ENCODE measurements at regions not wholly inside any gene's neighbourhood (a gene's known extent, or its start where the extent isn't known, plus 50 kb on each side); places are given as distances from the start of the nearest gene placed in this dataset.

DNA sequence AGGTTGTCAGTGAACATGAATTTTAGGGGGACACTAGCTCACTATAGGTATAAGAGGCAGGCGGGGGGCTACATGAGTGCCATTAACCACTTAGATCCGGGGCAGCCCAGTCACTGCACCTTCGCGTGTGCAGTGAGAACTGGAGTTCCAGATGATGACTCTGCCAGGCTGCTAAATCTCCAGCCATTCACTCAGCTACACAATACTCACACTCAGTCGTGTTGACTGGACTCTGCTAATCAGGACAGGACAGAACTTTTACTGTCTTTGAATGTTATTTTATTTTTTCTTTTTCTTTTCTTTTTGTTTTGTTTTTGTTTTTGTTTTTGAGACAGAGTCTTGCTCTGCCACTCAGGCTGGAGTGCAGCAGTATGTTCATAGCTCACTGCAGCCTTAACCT, 465.6 kb downstream of the AACS start:
- Histone ChIP-seq H3F3A (ENCODE audit: insufficient read depth, low read length) (no peaks in the 10 kb centered on the region), H3K4me3 (ENCODE audit: low read depth, low read length, poor library complexity, severe bottlenecking) (no peak overlapping the region), H3K9me2 (ENCODE audit: low read depth, low read length) (no peaks in the 10 kb centered on the region), H3K9me3 (ENCODE audit: low read length) (no peaks in the 10 kb centered on the region), H2AFZ (ENCODE audit: low read length) (no peak overlapping the region), H3K27ac (ENCODE audit: low read depth, low read length, poor library complexity, severe bottlenecking) (no peak overlapping the region), H3K27me3 (ENCODE audit: insufficient read depth, low read length) (no peaks in the 10 kb centered on the region), H3K4me1 (ENCODE audit: insufficient read depth, low read length, severe bottlenecking) (no peaks in the 10 kb centered on the region), H3K36me3 (ENCODE audit: insufficient read depth, low read length) (no peaks in the 10 kb centered on the region), H3K9ac (ENCODE audit: low read length) (no peak overlapping the region), H3K4me2 (ENCODE audit: low read length) (no peak overlapping the region), H4K20me1 (ENCODE audit: insufficient read depth, low read length) (no peaks in the 10 kb centered on the region), H3K79me2 (ENCODE audit: insufficient read depth, low read length) (no peaks in the 10 kb centered on the region)
- TF ChIP-seq, protein P1, sequence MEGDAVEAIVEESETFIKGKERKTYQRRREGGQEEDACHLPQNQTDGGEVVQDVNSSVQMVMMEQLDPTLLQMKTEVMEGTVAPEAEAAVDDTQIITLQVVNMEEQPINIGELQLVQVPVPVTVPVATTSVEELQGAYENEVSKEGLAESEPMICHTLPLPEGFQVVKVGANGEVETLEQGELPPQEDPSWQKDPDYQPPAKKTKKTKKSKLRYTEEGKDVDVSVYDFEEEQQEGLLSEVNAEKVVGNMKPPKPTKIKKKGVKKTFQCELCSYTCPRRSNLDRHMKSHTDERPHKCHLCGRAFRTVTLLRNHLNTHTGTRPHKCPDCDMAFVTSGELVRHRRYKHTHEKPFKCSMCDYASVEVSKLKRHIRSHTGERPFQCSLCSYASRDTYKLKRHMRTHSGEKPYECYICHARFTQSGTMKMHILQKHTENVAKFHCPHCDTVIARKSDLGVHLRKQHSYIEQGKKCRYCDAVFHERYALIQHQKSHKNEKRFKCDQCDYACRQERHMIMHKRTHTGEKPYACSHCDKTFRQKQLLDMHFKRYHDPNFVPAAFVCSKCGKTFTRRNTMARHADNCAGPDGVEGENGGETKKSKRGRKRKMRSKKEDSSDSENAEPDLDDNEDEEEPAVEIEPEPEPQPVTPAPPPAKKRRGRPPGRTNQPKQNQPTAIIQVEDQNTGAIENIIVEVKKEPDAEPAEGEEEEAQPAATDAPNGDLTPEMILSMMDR (IDR thresholded peaks at IDR 0.05; ENCODE audit: low read length), result no peak
- TF ChIP-seq EZH2 (IDR thresholded peaks at IDR 0.05; ENCODE audit: borderline replicate concordance, low read length), result no peak

DNA sequence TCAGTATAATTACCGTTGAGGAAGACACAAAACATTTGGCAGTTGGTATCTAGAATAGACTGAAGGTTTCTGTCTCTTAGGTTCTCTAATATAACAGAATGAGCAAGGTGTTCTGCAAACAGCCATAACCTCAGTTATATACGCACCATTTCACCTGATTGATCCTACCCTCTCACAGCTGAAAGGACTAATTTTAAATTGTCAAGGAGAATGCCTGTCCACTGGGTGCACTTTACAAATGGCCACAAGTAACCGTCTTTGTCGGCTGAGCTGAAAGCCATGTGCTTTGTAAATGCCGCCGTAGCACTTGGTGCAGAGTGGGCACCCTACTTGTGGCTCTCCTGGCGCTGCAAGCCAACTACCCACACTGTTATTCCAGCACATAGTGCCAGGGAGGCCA, 466.3 kb downstream of the AACS start:
- Histone ChIP-seq H3K4me1 (ENCODE audit: insufficient read depth, low read length, severe bottlenecking) (no peaks in the 10 kb centered on the region), H3F3A (ENCODE audit: insufficient read depth, low read length) (no peaks in the 10 kb centered on the region), H3K79me2 (ENCODE audit: insufficient read depth, low read length) (no peaks in the 10 kb centered on the region), H3K4me3 (ENCODE audit: low read depth, low read length, poor library complexity, severe bottlenecking) (no peak overlapping the region), H3K27ac (ENCODE audit: low read depth, low read length, poor library complexity, severe bottlenecking) (no peak overlapping the region), H3K9ac (ENCODE audit: low read length) (no peak overlapping the region), H3K27me3 (ENCODE audit: insufficient read depth, low read length) (no peaks in the 10 kb centered on the region), H3K36me3 (ENCODE audit: insufficient read depth, low read length) (no peaks in the 10 kb centered on the region), H3K9me2 (ENCODE audit: low read depth, low read length) (no peaks in the 10 kb centered on the region), H3K9me3 (ENCODE audit: low read length) (no peaks in the 10 kb centered on the region), H4K20me1 (ENCODE audit: insufficient read depth, low read length) (no peaks in the 10 kb centered on the region), H2AFZ (ENCODE audit: low read length) (no peak overlapping the region), H3K4me2 (ENCODE audit: low read length) (no peak overlapping the region)
- no peak for TF ChIP-seq EZH2 (IDR thresholded peaks at IDR 0.05; ENCODE audit: borderline replicate concordance, low read length)
- TF ChIP-seq, protein P1 (IDR thresholded peaks at IDR 0.05; ENCODE audit: low read length), result no peak

DNA sequence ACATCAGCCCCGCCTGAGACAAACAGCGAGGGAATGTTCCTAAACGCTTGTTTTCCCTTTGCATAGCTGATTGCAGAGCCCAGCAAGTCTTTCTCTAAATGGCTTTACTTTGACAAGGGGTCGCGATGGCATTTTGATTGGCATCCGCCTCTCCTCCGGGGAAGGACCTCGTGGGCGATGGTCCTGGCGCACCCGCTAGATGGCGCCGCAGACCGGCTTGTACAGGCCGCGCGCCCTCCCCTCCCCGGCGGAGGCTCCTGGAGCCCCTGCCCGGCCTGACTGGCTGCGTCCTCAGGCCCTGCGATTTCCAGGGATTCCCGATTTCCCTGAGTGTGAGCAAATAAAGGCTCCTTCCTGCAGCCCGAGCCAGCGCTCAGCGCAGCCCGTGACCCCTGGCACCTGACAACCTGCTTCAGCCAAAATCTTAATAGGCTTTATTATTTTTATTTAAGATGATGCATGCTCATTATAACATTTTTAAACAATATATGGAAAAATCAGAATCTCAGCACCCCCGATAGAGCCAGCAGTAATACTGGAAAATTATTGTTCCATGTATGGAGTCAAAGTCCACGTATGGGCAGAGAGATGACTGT, 468.3 kb downstream of the AACS start:
- Histone ChIP-seq H3K4me2 (ENCODE audit: low read length) (no peak overlapping the region), H3K79me2 (ENCODE audit: insufficient read depth, low read length) (no peaks in the 10 kb centered on the region), H3K9me2 (ENCODE audit: low read depth, low read length) (no peaks in the 10 kb centered on the region), H4K20me1 (ENCODE audit: insufficient read depth, low read length) (no peaks in the 10 kb centered on the region), H3K4me3 (ENCODE audit: low read depth, low read length, poor library complexity, severe bottlenecking) (no peak overlapping the region), H3K27ac (ENCODE audit: low read depth, low read length, poor library complexity, severe bottlenecking) (no peak overlapping the region), H3K4me1 (ENCODE audit: insufficient read depth, low read length, severe bottlenecking) (no peaks in the 10 kb centered on the region), H3K27me3 (ENCODE audit: insufficient read depth, low read length) (no peaks in the 10 kb centered on the region), H3K9ac (ENCODE audit: low read length) (no peak overlapping the region), H3F3A (ENCODE audit: insufficient read depth, low read length) (no peaks in the 10 kb centered on the region), H3K9me3 (ENCODE audit: low read length) (no peaks in the 10 kb centered on the region), H3K36me3 (ENCODE audit: insufficient read depth, low read length) (no peaks in the 10 kb centered on the region), H2AFZ (ENCODE audit: low read length) (no peak overlapping the region)
- no peak for TF ChIP-seq EZH2 (IDR thresholded peaks at IDR 0.05; ENCODE audit: borderline replicate concordance, low read length)
- TF ChIP-seq, protein P1 (IDR thresholded peaks at IDR 0.05; ENCODE audit: low read length), result peak; percentile 84
